WTC11 (cell line): ENCODE measurements at regions not wholly inside any gene's neighbourhood (a gene's known extent, or its start where the extent isn't known, plus 50 kb on each side); places are given as distances from the start of the nearest gene placed in this dataset.

Source experiments
- ATAC-seq: fragments of 200-7000 bp; cut with Tn5 transposase; 2 replicates; pipeline ENCODE4 v1.10.0; 2021; ENCODE audit warnings: mild to moderate bottlenecking, moderate library complexity
- CTCF ChIA-PET: fragments of 300-600 bp; sonication (Branson Sonifier 250); formaldehyde crosslinking; loops from one replicate; lab custom pipeline; 2021; ENCODE audit warnings: antibody characterized with exemption; lab: Charles Lee
- POLR2A ChIA-PET: fragments of 350-600 bp; sonication (Branson Sonifier 250); formaldehyde crosslinking; loops from one replicate; lab custom pipeline; 2021; ENCODE audit warnings: antibody characterized with exemption; lab: Charles Lee
- DNase-seq: peaks from one replicate; pipeline ENCODE4 v3.0.0; 2021; ENCODE audit warnings: low spot score
- H3K27ac Mint-ChIP-seq: 2 replicates; pipeline ENCODE4 v1.8.0; 2021; ENCODE audit warnings: mixed read lengths
- H3K27me3 Mint-ChIP-seq: 2 replicates; pipeline ENCODE4 v1.8.0; 2021; ENCODE audit warnings: low read depth, mild to moderate bottlenecking, moderate library complexity, mixed read lengths
- H3K36me3 Mint-ChIP-seq: 2 replicates; pipeline ENCODE4 v1.8.0; 2021; ENCODE audit warnings: mixed read lengths
- H3K4me1 Mint-ChIP-seq: 2 replicates; pipeline ENCODE4 v1.8.0; 2022; ENCODE audit warnings: mixed read lengths
- H3K4me3 Mint-ChIP-seq: 2 replicates; pipeline ENCODE4 v1.8.0; 2021; ENCODE audit warnings: mild to moderate bottlenecking, moderate library complexity, mixed read lengths
- H3K9me3 Mint-ChIP-seq: 2 replicates; pipeline ENCODE4 v1.8.0; 2021; ENCODE audit warnings: mixed read lengths
- AR ChIP-seq: fragments of 250-450 bp; sonication (Bioruptor Pico); IDR thresholded peaks from 2 replicates; pipeline ENCODE4 v1.9.0; 2021; ENCODE audit warnings: mild to moderate bottlenecking
- ATF1 ChIP-seq: sonication (generic); formaldehyde crosslinking; IDR thresholded peaks from 2 replicates; pipeline ENCODE4 v1.8.1; 2023; ENCODE audit warnings: mild to moderate bottlenecking, moderate library complexity, missing genetic modification reagents
- EMX1 ChIP-seq: fragments of 250-450 bp; sonication (Bioruptor Pico); IDR thresholded peaks from 2 replicates; pipeline ENCODE4 v1.8.0; 2021; ENCODE audit warnings: mild to moderate bottlenecking
- ERG ChIP-seq: fragments of 250-450 bp; sonication (Bioruptor Pico); IDR thresholded peaks from 2 replicates; pipeline ENCODE4 v1.8.0; 2021; ENCODE audit warnings: mild to moderate bottlenecking
- HMGXB4 ChIP-seq: sonication (generic); formaldehyde crosslinking; IDR thresholded peaks from 2 replicates; pipeline ENCODE4 v1.8.1; 2023; ENCODE audit warnings: mild to moderate bottlenecking, moderate library complexity, missing genetic modification reagents
- IRF2 ChIP-seq: sonication (generic); formaldehyde crosslinking; IDR thresholded peaks from 2 replicates; pipeline ENCODE4 v1.8.0; 2022; ENCODE audit warnings: low read depth, missing genetic modification reagents, borderline replicate concordance
- MXD4 ChIP-seq: fragments of 250-450 bp; sonication (Bioruptor Pico); IDR thresholded peaks from 2 replicates; pipeline ENCODE4 v1.8.0; 2021; ENCODE audit warnings: mild to moderate bottlenecking, moderate library complexity, borderline replicate concordance
- NFE2L1 ChIP-seq: sonication (generic); formaldehyde crosslinking; IDR thresholded peaks from 2 replicates; pipeline ENCODE4 v1.8.1; 2023; ENCODE audit warnings: missing genetic modification reagents
- NFYB ChIP-seq: sonication (generic); formaldehyde crosslinking; conservative IDR thresholded peaks from 2 replicates; pipeline ENCODE4 v1.8.0; 2022; ENCODE audit warnings: low read depth, missing genetic modification reagents
- RELA ChIP-seq: sonication (generic); formaldehyde crosslinking; IDR thresholded peaks from 2 replicates; pipeline ENCODE4 v1.8.1; 2022; ENCODE audit warnings: missing genetic modification reagents, mild to moderate bottlenecking, borderline replicate concordance
- RORB ChIP-seq: fragments of 250-450 bp; sonication (Bioruptor Pico); IDR thresholded peaks from 2 replicates; pipeline ENCODE4 v1.9.0; 2021; ENCODE audit warnings: mild to moderate bottlenecking
- STAT6 ChIP-seq: sonication (generic); formaldehyde crosslinking; conservative IDR thresholded peaks from 2 replicates; pipeline ENCODE4 v1.8.1; 2023; ENCODE audit warnings: mild to moderate bottlenecking, low read depth, missing genetic modification reagents, moderate library complexity
- ZNF263 ChIP-seq: sonication (generic); formaldehyde crosslinking; IDR thresholded peaks from 2 replicates; pipeline ENCODE4 v1.8.1; 2022; ENCODE audit warnings: low read depth, mild to moderate bottlenecking, moderate library complexity, missing genetic modification reagents
- ZNF532 ChIP-seq: fragments of 250-450 bp; sonication (Bioruptor Pico); IDR thresholded peaks from 2 replicates; pipeline ENCODE4 v1.9.0; 2021; ENCODE audit warnings: mild to moderate bottlenecking, borderline replicate concordance

GRCh38 chr1:209375671-209376365 lies 207.7 kb upstream of the CAMK1G start:
- Mint-ChIP-seq H3K9me3 (no peaks in the 10 kb centered on the region; the same call in 1 of the 2 replicates), H3K36me3 (no peaks in the 10 kb centered on the region), H3K4me3 (no peak overlapping the region; the same call in 1 of the 2 replicates), H3K27me3 (no peaks in the 10 kb centered on the region), H3K4me1 (peaks cover 77% of the 10 kb centered on the region), H3K27ac (peak overlapping the region; percentile 94)
- POLR2A ChIA-PET: interaction anchor here (1.5 kb wide), 1 partner anchor 53 kb away, joined by 4 read pairs; no protein-coding TSS in a partner anchor
- ATAC-seq: peak; percentile 97
- TF ChIP-seq HMGXB4 (CRISPR knock-in tag) (no peak), EMX1 (CRISPR knock-in tag) (no peak), NFE2L1 (no peak), ATF1 (CRISPR knock-in tag) (no peak), RELA (CRISPR knock-in tag) (no peak), ZNF263 (CRISPR knock-in tag) (no peak), NFYB (no peak), AR (CRISPR knock-in tag) (no peak)
- DNase-seq: no peak
- CTCF ChIA-PET: interaction anchor here (1.0 to 2.7 kb wide), 9 partner anchors 8 to 299 kb away, joined by 3 to 16 read pairs (median 5); no protein-coding TSS in a partner anchor

GRCh38 chr1:209376774-209377173 lies 206.7 kb upstream of the CAMK1G start:
- no peak for TF ChIP-seq MXD4
- TF ChIP-seq ZNF532 (CRISPR knock-in tag): no peak
- no peak for TF ChIP-seq ERG (CRISPR knock-in tag)
- TF ChIP-seq RORB (CRISPR knock-in tag): no peak
- no peak for TF ChIP-seq IRF2 (CRISPR knock-in tag)
- TF ChIP-seq HMGXB4 (CRISPR knock-in tag): no peak
- no peak for TF ChIP-seq AR (CRISPR knock-in tag)
- no peak for TF ChIP-seq STAT6
- Mint-ChIP-seq H3K4me1 (peaks cover 82% of the 10 kb centered on the region), H3K9me3 (no peaks in the 10 kb centered on the region; the same call in 1 of the 2 replicates), H3K4me3 (no peak overlapping the region), H3K36me3 (no peaks in the 10 kb centered on the region), H3K27ac (no peak overlapping the region), H3K27me3 (no peaks in the 10 kb centered on the region)
- ATAC-seq (no peak), DNase-seq (no peak)
- CTCF ChIA-PET: interaction anchor here (1.5 to 2.7 kb wide), 4 partner anchors 22 to 173 kb away, joined by 3 to 16 read pairs (median 6); no protein-coding TSS in a partner anchor
- POLR2A ChIA-PET: no interaction called here
